Activated T-helper 9 cell treated with anti-CD3 and anti-CD28 coated beads, Interleukin-2, amount 50 U/mL, for 16 hours (primary cell): ENCODE measurements at regions not wholly inside any gene's neighbourhood (a gene's known extent, or its start where the extent isn't known, plus 50 kb on each side); places are given as distances from the start of the nearest gene placed in this dataset.
A peak's percentile ranks its signal among the peaks of the same experiment; 100 is the strongest.

ENCODE experiments used
- DNase-seq: peaks from one replicate; pipeline ENCODE4 v3.0.0-alpha.2; 2020; ENCODE audit warnings: low read depth

DNA sequence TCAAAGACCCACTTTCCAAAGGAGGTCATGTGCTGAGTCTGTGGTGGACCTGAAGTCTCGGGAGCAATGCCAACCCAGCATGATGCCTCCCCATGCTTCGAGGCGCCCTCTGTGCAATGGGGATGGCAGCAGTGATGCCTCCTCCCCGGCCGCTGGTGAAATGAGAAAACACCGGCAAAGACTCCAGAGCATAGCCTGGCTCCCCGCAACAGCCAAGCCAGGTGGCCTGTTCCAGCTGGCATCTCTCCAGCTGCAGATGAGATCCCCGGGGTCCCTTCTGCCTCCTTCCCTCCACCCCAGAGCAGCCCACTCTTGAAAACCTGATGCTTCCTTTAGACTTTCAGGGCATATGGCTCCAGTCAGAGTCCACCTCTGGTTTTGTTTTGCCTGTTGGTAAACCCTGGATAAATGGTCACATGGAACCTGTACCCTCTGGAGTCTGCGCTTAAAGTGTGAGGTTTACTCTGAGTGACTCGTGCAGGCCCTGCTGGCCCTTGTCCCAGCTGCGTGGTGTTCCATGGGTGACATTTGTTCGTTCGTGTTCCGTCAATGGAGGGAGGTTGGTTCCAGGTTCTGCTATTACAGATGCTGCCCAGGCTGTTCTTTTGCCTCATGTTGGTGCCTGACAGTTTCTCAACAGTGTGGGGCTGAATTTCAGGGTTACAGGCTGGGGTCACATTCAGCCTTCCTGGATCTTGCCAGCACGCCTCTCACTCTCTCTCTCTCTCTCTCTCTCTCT lies 181.8 kb upstream of the CIBAR2 start:
- DNase-seq, result no peak

GRCh38 chr16:85294810-85295508 lies 182.7 kb upstream of the CIBAR2 start:
- no peak for DNase-seq

- DNase-seq, result peak; percentile 17
These were observed 184.8 kb upstream of the CIBAR2 start for GRCh38 chr16:85296859-85297660.

DNA sequence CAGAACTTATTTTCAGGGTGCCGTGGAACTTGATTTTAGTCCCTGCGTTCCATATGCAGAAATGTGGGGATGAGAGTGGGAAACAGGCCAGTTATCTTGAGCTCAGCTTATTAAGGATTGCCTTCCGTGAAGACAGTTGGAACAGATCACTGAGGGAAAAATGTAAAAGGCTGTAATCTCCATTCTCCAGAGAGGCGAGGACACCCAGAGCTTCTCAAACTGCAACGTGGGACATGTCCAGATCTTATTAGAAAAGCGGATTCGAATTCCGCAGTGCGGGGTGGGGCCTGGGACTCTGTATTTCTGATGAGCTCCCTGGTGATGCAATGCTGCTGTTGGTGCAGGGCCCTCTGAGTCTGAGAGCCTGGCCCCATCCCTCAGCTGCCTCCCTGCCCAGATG lies 185.6 kb upstream of the CIBAR2 start:
- DNase-seq, result no peak

GRCh38 chr16:85300406-85300968 lies 188.2 kb upstream of the CIBAR2 start:
- no peak for DNase-seq

- no peak for DNase-seq
These were observed 189.0 kb upstream of the CIBAR2 start for GRCh38 chr16:85301231-85301630.

DNA sequence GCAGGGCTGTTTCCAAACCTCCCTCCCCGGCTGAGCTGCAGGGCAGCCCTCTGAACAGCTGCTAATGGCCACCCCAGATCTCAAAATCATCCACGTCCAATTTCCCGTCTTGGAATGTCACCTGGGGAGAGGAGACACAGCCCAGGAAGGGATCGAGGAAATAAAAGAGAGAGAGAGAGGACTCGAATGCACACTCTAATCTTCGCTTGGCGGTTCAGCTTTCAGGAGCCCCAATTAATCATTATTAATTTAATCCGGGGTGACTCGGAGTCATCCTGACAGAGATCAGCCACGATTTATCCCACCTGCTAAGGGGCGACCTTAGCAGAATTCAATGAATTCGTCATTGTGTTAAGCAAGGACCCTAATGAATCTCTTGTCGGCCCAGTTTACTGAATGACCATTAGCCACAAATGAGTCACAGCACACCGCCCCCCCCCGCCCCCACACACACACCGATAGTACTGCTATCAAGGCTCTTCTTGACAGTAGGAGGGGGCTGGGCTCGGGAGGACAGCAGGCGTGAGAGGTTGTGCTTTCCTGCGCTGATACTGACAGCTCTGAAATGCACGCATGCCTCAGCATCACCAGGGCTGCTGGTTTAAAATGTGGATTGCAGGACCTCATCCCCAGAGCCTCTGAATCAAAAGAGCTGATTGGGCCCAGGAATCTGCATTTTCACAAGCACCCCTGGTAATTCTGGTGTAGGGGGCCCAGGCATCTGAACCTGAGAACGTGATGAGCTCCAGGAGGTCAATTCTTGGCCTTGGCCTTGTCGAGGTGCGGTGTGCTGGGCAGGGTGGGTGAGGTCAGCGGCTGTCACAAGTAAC lies 190.0 kb upstream of the CIBAR2 start:
- no peak for DNase-seq

DNA sequence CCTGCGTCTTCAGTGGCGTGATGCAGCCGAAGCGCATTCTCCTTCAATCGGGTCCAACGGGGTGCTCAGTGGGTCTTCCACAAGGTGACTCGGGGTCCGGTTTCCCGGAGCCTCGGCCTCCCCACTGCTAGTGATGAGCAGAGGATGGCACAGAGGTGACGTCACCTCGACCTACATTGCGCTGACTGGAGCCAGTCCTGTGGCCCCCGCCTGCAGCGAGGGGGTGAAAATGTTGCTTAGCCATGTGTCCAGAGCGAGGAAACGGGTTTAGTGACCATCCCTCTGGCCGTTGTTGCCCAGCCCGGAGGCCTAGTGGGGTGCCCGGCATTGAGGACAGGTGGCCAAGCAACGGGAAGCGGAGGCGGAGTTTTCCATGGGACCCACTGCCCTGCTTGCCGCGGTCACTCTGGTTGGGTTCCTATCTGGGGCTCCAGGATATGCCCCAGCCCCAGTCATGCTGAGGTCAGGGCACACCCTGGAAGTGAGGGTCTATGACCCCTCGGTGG lies 190.6 kb upstream of the CIBAR2 start:
- DNase-seq, result no peak

DNA sequence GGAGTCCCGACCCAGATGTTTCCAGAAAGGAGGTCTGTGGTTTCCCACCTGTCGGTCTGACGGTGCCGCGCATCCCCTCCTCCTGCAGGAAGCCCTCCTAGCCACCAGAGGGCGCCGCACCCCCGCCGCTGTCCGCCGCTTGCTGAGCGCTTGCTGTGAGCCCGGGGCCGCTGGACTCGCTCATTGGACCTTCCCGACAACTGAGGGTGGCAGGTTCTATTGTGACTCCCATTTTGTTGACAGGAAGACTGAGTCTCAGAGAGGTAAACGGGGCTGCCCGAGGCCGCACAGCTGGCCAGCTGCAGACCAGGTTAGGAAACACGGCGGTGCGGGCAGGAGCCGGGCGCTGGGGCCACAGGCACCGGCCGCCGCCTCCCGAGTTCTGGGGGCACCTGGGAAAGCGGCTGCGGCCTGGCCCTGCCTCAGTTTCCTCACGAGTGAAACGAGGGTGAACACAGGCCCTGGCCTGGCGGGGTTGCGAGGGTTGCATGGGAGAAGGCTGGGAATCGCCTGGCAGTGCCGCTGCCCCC lies 191.1 kb upstream of the CIBAR2 start:
- DNase-seq, result peak; percentile 51

GRCh38 chr16:85304337-85304736 lies 192.1 kb upstream of the CIBAR2 start:
- DNase-seq, result no peak

DNA sequence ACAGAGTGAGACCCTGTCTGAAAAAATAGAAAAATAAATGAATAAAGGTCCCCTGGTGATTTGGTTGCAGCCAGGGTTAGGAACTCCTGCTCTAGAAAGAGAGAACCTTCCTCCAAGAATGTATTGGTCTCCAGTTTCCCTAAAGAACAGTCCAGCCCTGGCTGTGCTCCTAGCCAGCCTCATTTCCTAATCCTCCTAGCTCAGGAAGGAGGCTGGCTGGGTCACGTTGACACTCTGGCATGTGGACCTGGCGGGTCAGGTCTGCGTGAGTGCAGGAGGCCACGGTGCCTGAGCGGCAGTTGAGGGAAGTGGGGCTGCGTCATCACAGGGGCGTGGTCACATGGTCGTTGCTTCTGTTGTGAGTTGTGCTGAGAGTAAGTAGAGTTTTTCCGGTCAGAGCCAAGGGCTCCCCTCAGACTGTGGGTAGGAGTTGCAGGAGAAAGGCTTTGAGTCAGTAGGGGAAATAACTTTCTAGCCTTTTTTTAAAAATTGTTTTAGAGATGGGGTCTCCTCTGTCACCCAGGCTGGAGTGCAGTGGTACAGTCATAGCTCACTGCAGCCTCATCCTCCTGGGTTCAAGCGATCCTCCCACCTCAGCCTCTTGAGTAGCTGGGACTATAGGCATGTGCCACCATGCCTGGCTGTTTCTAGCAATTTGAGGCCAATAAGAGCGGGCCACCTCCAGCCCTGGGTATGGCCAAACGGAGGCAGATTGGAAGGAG lies 194.0 kb upstream of the CIBAR2 start:
- DNase-seq, result peak; percentile 34

DNA sequence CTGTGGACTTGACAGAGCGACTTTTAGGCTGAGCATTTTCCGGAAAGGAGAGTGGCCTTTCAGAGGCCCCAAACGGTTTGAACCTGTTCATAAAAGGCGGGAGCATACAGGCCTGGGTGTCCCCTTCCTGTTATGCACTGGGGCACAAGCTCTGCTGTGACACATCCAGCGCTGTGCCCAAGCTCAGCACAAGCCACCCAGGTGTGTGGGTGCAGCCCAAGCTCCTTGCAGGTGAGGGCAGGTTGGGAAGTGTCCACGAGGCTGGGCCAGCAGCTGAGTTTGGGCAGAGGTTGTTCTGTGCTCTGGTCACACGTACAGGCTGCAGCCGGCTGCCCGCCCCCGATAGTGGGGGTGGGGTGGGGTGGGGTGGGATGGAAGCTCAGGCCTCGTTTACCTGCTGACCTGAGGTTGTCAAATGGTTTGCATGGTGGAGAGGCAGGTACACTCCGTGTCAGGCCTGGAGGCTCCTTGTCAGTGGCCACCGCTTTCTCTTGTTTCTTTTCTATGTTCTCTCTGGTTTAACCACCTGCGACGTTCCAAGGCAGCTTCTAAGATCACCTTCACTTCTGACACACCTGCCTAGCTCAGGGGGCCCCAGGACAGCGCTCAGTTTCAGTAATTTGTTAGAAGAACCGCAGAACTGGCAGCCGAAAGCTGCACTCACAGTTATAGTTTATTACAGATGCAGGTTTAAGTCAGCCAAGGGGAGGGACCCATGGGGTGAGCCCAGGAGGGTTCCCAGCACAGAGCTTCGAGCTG lies 194.7 kb upstream of the CIBAR2 start:
- no peak for DNase-seq

DNA sequence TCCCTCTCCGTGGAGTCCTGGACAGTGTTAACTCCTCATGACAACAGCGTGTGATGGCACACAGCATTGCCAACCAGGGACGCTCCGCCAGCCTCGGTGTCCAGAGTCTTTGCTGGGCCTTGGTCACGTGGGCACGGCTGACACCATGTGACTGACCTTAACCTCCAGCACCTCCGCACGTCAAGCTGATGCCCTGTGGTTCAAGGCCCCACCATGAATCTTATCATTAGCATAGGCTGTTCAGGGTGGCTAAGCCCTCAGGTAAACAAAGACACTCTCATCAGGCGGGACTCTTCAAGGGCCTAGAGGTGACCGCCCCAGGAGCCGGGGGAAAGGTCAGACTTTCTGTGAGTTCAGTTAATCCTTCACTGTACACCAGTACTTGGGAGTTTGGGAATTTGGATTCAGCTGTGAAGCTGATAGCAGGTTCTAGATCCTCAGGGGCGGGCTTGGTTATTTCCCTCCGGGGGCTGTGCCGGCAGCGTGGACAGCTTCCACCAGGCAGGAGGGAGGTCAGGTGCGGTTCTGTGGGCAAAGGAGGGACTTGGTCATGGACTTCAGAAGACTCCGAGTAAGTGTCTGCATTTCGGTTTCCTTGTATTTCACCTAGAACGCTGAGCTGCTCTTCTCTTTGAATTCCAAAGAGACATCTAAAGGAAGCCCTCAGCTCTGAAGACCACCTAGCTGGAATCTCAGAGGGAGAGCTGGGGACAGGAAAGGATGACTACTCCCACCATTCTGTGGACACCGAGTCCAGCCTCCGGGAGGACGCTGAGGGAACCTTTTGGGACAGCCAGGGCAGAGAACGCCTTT lies 195.5 kb upstream of the CIBAR2 start:
- no peak for DNase-seq

DNA sequence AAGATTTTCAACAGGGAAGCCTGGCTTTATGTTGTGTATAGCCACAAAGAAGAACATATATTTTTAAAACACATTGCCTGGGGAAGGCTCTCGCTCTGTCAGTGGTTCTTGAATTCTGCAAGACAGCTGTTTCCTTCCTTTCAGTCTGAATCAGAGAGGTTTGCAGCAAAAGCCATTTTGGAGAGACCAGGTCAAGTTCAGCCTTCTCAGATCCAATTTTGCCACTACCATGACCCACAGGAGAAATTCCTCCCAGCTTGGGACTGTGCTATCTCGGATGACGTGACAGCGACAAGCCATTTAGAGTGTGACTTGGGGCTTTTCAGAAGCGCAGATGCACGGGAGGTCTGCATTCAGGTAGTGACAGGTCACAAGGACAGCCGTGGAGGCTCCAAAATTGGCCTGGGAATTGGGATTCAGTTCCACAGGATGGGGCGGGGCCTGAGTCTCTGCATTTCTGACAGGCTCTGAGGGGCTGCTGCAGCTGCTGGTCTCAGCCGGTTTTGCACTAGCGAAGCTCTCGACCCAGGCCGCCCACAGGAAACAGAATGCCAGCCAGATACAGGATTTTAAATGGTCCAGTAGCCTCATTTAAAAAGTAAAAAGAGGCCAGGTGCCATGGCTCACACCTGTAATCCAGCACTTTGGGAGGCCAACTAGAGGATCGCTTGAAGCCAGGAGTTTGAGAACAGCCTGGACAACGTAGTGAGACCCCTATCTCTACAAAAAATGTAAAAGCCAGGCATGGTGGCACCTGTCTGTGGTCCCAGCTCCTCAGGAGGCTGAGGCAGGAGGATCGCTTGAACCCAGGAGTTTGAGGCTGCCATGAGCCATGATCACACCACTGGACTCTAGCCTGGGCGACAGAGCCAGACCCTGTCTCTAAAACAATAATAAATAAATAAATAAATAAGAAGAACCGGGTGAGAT lies 196.6 kb upstream of the CIBAR2 start:
- no peak for DNase-seq

DNA sequence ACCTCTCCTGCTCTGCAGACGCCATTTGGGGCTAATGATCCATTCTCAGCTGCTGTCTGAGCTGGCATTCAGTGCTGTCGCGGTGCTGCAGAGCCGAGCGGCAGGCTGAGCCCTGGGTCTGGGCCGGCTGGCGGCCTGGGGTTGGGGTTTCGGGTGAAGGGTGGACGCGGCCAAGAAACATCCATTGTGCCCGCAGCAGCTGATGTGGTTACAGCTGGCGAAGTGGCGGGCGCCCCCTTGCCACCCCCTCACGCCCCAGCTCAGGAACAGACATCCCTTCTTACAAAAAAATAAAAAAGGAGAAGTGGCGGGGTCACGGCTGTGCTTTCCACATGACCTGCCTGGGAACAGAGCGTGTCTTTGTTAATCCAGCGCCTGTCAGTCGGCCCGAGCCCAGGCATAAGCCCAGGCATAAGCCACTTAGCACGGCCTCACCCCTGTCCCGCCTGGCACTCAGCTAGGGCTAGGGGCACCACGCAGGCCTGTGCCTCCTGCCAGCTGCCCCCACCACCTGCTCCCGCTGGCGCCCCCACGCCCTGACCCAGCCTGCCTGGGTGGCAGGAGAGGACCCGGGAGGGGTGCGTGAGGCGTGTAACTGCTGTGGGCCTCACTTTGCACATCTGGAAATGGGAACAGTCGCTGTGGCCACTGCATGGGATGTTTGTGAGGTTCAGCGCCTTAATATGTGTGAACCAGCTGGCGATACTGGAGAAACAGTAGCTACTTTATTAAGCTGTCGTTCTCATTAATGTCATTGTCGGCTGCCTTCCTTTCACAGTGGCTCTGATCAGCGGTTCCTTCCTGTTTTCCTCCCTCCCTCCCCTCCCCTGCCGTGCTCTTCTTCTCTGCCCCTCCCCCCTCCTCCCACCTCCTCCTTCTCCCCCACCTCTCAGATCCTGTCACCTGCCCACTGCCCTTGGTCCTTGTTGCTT lies 197.7 kb upstream of the CIBAR2 start:
- DNase-seq, result no peak

DNA sequence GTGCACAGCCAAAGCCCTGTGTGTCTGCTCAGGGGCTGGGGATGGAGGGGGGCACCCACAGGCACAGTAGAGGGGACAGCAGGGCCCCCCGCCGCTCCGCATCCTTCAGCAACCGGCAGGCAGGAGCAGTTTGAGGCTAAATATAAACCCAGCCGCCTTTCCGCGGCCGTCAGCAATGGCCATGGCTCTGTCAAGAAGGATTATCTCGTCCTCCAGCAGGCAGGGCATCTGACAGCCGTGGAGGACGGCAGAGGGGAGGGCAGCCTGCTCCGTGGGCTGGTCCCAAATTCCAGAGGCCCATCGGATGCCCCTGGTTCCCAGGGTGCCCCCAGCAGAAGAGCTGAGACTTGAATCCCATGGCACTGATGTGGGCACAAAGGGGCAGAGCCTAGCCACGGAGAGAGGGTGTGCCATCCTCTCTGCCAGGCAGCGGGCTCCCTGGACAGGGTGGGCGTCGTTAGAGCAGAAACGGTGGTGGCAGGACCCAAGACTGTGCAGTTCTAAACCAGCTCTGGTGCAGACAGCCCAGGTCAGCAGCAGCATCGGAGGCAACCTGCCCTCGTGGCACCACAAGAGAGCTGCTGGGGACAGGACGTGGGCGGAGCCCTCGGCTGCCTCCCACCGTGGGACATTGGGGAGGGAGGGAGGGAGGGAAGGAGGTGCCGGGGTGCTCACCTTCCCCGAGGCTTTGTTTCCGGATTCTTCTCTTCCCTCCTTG lies 198.8 kb upstream of the CIBAR2 start:
- DNase-seq, result no peak
